HFF-Myc (cell line): ENCODE measurements at regions not wholly inside any gene's neighbourhood (a gene's known extent, or its start where the extent isn't known, plus 50 kb on each side); places are given as distances from the start of the nearest gene placed in this dataset.

Experiments
- DNase-seq: peaks from one replicate; pipeline ENCODE4 v3.0.0-alpha.2; 2011; ENCODE audit warnings: low read depth; ENCODE audit errors: extremely low read depth
- H3K4me3 ChIP-seq: replicated peaks from 2 replicates; pipeline ENCODE4 v1.5.1; 2011; ENCODE audit warnings: low read depth, mild to moderate bottlenecking, control low read depth, low read length
- CTCF ChIP-seq: IDR thresholded peaks from 2 replicates; pipeline ENCODE4 v1.5.1; 2012; ENCODE audit warnings: mild to moderate bottlenecking, low read depth, low read length, control low read depth; ENCODE audit errors: missing control alignments

- DNase-seq = no peak
- H3K4me3 ChIP-seq = no peak overlapping the region
- no peak for TF ChIP-seq CTCF
Measured at GRCh38 chr10:29886299-29886698, 173.1 kb downstream of the JCAD start.

DNA sequence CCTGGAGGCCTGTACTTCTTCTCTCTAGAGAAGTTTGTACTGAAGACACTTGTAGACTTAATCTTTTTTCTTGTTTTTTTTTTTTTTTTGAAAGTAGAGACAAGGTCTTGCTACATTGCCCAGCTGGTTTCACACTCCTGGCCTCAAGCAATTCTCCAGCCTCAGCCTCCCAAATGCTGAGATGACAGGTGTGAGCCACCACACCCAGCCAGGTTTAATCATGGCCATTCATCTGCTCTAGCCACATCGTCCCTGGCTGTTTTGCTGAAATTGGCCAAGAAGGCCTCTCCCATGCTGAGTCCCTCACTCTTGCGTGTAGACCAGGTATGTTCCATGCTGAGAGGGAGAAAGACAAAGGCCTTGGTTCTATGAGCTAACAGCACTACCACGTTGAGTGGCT is 176.2 kb downstream of the JCAD start:
- no peak for DNase-seq
- no peak overlapping the region for H3K4me3 ChIP-seq
- TF ChIP-seq CTCF = no peak

DNA sequence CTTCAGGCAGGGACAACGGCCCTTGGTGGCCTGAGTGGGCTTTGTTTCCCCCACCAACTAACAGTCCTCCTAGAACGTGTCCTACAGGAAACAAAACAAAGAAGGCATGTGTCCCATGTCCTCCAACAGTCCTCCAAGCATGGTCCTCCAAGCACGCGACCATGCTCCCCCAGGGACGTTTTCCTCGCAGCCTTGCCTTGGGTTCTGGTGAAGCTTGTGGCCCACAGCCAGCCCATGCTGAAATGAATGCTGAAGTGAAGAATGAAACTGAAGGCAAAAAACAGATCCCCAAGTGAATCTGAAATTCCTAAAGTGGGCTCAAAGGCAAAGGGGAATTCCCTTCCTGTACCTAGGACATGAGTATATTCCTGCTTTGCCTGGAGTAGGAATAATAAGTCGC is 176.6 kb downstream of the JCAD start:
- TF ChIP-seq CTCF = no peak
- DNase-seq = no peak
- H3K4me3 ChIP-seq = no peak overlapping the region

DNA sequence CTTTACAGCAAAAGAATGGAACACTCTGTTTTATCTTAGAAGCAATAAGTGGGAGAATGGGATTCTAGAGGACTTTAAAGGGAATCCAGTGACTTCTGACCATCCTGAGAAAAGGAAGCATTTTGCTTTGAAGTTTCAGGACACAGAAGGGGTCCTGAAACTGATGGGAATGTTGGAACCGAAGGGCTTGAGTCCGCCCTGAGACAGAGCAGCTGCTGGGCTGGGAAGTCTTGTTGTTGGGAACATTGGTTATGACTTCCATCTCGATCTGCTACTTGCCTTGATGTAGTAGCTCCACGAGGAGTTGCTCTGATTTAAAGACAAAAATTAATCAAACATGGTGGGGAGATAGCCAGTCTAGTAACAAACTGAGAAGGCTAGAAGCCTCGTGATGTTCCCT is 177.6 kb downstream of the JCAD start:
- DNase-seq = no peak
- H3K4me3 ChIP-seq = no peak overlapping the region
- TF ChIP-seq CTCF = no peak

DNA sequence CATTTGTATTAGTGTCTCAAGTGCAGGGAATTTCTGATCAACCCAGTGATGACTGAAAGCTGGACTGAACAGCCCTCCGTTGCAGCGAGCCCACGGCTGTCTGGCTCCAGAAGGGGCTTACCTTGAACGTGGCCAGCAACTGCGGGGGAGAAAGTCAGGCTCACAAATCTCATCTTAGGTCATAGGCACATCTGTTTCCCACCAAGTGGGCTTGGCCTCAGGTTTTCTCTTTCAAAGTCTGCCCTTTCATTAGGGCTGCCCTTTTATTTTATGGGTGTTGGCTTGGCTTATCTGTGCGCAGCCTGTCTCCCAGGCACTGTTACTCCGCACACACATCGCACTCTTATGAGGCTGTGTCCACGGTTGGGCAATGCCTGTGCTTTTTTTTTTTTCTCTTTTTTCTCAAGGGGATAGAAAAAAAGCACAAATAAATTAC is 178.0 kb downstream of the JCAD start:
- H3K4me3 ChIP-seq = no peak overlapping the region
- no peak for DNase-seq
- no peak for TF ChIP-seq CTCF

DNA sequence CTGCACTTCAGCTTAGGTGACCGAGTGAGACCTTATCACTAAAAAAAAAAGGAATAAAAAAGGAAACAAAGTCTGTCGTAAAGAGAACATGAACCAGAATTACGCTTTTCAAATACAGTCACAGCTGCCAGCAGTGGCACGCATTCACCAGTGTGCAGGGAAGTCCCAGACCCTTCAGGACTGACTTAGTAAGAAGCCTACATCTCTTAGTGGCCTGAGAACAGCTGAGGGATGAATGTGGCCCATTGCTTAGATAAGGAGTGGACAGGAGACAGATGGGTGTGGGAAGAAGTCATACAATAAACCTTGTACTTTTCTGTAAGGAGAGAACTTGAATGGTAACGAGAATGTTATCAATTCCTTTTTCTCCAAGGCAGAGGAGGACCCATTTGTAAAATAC is 178.5 kb downstream of the JCAD start:
- DNase-seq = no peak
- no peak for TF ChIP-seq CTCF
- no peak overlapping the region for H3K4me3 ChIP-seq

DNA sequence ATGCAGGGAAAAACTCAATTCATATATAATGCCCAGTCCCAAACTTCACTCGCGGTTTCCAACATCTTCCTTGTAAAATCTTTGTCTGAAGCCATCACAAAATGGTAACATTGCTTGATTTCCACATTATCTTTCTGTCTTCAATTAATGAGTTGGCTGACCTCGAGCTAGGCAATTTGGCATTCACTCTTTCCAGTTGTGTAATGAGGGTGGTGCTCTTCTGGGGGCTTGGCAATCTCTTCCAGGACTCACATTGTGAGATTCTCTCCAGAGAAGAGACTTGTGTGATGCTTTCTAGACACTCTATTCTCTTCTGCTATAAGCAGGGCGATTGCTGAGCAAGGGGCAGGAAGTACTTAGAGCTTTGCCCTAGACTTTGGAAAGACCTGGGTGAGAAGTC is 179.5 kb downstream of the JCAD start:
- no peak for DNase-seq
- TF ChIP-seq CTCF = no peak
- H3K4me3 ChIP-seq = no peak overlapping the region
